Hematopoietic multipotent progenitor cell treated with erythropoietin and hydrocortisone succinate and interleukin-3 and kit ligand, for 4 days (in vitro differentiated cells): ENCODE measurements at regions not wholly inside any gene's neighbourhood (a gene's known extent, or its start where the extent isn't known, plus 50 kb on each side); places are given as distances from the start of the nearest gene placed in this dataset.
"Not testable (repeated sequence)": the region's sequence is repeated elsewhere in the genome, so short reads cannot be mapped to it uniquely, and the experiment has no call there.

Experiments used
- DNase-seq: peaks from one replicate; pipeline ENCODE4 v3.0.0-alpha.2; 2015

GRCh38 chrY:7308816-7309215 lies 397.3 kb upstream of the AMELY start:
- DNase-seq = no peak

- DNase-seq = no peak
These were observed 390.8 kb upstream of the AMELY start for GRCh38 chrY:7302306-7302705.

- DNase-seq = peak; percentile 56
These were observed 388.4 kb upstream of the AMELY start for GRCh38 chrY:7299960-7300359.

- no peak for DNase-seq
These were observed 380.6 kb upstream of the AMELY start for GRCh38 chrY:7292113-7292512.

- no peak for DNase-seq
These were observed 378.6 kb upstream of the AMELY start for GRCh38 chrY:7289889-7290833.

DNA sequence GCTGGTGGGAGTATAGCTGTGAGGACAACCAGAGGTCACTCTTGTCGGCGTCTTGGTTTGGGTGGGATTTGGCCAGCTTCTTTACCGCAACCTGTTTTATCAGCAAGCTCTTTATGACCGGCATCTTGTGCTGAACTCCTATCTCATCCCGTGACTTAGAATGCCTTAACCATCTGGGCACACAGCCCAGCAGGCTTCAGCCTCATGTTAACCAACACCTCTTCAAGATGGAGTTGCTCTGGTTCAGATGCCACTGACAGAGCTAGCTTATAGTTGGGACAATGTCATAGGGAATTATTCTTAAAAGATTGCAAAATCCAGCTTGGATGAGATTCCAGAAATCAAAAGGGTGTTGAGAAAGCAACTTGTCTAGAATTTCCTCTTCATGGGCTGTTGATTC lies 377.1 kb upstream of the AMELY start:
- DNase-seq = no peak

DNA sequence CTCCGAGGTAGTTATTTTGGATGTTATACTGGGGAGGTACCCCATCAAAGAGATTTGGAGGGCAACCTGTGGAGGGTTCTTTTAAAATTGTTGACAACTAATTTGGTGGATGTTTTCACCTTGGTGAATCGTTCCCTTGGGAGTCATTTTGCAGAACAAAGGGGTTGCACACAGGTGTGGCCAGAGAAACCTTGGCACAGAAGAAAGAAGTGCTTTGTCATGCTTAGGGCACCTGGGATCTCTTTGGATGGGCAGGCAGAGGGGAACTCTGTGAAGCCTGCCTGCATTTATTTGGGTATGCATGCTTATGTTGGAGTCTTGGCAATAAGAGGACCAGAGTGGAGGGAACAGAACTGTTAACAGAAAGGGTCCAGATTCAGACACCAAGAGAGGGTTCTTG lies 376.4 kb upstream of the AMELY start:
- not testable (repeated sequence) for DNase-seq

DNA sequence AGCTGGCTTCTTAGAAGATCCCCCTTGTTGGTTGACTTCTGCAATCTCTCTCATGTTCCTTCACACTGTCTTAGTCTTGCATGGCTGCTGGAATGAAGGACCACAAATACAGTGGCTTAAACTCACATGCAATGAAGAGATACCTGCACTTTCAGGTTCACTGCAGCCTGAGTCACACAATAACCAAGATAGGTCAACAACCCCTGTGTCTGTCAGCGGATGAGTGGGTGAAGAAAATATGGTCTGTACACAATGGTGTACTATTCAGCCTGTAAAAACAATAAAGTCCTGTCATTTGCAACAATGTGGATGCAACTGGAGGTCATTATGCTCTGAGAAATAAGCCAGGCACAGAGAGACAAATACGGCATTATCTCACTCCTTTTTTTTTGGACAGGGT lies 373.8 kb upstream of the AMELY start:
- DNase-seq = no peak

GRCh38 chrY:7283001-7283400 lies 371.4 kb upstream of the AMELY start:
- DNase-seq = peak; percentile 42

DNA sequence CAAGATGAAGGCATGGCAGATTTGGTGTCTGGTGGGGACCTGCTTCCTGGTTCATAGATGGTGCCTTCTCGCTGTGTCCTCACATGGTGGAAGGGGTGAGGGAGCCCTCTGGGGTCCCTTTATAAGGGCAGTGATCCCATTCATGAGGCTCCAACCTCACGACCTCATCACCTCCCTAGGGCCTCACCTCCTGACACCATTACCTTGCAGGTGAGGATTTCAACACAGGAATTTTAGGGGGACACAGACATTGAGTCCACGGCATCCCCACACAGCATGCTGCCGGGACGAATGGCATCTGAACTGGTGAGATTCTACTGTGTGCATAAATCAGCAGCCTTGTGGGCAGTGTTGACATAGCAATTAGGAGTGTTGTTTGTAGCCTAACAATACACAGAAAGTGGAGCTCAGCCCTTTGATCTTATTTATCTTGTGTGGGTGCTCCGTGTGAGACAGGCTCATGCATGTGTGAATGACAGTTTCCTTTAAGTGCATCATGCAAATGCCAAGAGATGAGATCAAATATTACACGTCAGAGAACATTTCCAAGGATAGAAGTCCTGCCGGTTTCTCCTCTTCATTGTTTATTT lies 368.7 kb upstream of the AMELY start:
- not testable (repeated sequence) for DNase-seq

- no peak for DNase-seq
These were observed 364.2 kb upstream of the AMELY start for GRCh38 chrY:7275751-7276150.

DNA sequence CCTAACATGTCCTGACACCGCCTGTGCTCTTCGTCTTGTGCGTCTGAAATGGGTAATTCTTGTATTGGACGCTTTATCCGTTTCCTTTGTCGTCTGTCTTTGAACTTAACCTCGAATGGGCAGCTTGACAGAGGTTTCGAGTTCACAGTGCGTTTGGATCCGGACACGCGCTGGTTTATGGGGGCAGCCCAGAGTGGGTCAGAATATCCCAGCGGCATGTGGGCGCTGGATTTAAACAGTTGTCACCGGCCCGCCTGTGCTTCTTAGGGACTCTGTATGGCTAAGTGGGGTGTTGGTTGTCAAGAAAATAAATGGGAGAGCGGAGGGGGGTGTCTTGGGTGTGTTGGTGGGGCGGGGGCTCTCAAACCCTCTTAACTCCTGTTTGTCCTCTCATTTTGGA lies 363.5 kb upstream of the AMELY start:
- no peak for DNase-seq

DNA sequence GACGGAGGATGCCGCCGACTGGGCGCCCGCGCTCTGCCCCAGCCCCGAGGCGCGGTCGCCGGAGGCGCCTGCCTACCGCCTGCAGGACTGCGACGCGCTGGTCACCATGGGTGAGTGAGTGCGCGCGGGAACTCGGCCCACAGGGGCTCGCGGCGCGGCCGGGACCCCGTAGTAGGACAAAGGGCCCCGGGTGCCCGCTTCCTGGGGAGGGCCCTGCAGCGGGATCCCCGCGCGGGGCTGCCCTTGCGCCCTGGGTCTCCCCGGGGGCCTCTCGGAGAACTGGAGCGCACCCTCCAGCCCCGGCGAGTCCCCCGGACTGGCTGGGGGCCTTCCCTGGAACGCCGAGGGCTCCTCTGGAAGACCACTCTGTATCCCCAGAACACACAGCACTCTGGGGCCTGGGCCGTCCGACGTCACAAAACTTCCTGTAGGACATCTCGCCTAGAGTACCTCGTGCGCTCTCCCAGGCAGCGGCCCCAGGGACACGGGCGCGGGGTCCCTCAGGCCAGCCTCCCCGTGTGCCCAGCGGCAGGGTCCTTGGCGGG lies 362.9 kb upstream of the AMELY start:
- peak; percentile 43 for DNase-seq

GRCh38 chrY:7273587-7274203 lies 362.1 kb upstream of the AMELY start:
- DNase-seq = peak; percentile 90

DNA sequence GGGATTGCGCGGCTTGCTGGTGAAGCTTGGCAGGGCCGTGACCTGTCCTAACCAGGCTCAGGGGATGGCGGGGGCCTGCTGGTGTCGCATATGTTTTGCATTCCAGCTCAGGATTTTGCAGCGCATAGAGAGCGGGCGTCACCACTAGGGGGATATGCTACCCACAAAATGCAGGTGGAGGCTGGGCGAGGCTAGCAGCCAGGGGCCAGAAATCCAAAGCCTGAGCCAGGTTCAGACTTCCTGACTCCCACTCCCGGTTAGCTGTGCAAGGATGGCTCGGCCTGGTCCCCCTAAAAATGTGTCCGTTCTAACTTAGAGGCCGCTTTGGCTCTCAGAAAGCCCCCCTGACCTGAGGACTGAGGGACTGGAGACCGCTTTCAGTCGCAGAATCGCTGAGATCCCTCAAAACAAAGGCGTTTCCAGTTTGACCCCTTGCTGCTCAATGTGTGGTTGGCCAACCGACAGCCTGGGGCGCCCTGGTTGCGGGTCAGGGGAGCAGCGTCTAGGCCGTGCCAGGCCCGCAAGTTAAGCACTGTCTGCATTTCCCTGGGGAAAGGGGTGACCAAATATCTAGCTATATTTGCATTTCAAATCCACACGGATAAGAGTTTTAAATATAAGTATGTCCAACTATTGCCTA lies 361.1 kb upstream of the AMELY start:
- peak; percentile 79 for DNase-seq

- DNase-seq = no peak
These were observed 352.2 kb upstream of the AMELY start for GRCh38 chrY:7263773-7264172.

GRCh38 chrY:7262531-7262930 lies 351.0 kb upstream of the AMELY start:
- no peak for DNase-seq

GRCh38 chrY:7261254-7261653 lies 349.7 kb upstream of the AMELY start:
- no peak for DNase-seq

- peak; percentile 68 for DNase-seq
These were observed 328.5 kb upstream of the AMELY start for GRCh38 chrY:7240101-7240500.

- no peak for DNase-seq
These were observed 300.4 kb upstream of the AMELY start for GRCh38 chrY:7211971-7212370.

DNA sequence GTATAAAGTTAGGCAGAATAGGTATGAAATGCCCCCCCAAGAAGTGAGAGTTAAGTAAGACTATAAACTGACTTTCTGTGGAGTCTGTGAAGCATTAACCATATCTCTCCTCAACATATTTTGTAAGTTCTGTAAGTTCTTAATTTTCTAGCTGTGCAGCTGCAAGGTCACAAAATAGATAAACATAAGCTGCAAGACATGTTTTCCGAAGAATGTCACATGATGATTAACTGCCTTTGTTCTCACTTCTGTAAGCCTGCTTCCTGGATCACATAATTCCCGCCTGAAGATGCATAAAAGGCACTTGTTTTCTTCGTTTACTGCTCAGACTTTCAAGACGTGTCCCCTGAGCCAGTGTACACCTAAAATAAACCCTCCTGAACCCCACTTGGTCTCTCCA lies 292.9 kb upstream of the AMELY start:
- peak; percentile 72 for DNase-seq

DNA sequence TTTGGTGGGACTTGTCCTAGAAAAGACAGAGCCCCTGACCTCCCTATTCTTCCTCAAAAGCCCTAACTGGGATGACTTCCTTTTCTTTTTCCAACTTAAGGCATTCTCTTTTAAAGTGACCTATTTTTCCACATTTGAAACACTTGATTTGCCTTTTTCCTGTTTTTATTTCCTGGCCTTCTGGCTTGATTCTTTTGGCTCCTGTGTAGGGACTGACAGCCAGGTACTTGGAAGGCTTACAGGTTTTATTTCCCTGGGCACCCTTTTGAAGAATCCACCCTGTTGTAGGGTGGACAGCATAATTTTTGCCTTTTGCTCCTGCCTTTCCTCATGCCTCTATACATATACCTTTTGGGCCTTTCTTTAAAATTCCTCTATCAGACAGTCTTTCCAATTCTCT lies 271.0 kb upstream of the AMELY start:
- DNase-seq = no peak

DNA sequence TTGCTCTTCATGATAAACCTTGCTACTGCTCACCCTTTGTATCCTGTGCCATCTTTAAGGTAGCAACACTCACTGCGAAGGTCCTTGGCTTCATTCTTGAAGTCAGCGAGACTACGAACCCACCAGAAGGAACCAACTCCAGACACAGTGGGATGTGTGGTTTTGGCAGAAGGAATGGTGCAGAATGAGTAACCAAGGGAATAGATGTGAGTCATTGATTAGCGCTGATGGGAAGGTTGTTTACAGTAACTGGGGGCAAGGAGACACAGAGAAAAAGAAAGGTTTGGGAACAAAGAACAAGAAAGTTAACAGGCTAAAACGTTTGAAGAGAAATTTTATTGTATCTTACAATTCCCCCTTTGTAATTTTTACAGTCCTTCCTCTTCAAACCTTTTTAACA lies 266.1 kb upstream of the AMELY start:
- DNase-seq = no peak
